CD4-positive, alpha-beta T cell (primary cell): ENCODE measurements at regions not wholly inside any gene's neighbourhood (a gene's known extent, or its start where the extent isn't known, plus 50 kb on each side); places are given as distances from the start of the nearest gene placed in this dataset.

ENCODE experiments used
- ATAC-seq: fragments of 200-7000 bp; cut with Tn5 transposase; one replicate; pipeline ENCODE4 v1.10.0; 2022; ENCODE audit warnings: mild to moderate bottlenecking; ENCODE audit not compliant: poor library complexity
- CTCF ChIA-PET: fragments of 350-600 bp; sonication (Branson Sonifier 250); formaldehyde crosslinking; loops from one replicate; lab custom pipeline; 2021; ENCODE audit warnings: antibody characterized with exemption, inconsistent platforms; lab: Charles Lee
- POLR2A ChIA-PET: fragments of 350-600 bp; sonication (Branson Sonifier 250); formaldehyde crosslinking; loops from one replicate; lab custom pipeline; 2021; ENCODE audit warnings: antibody characterized with exemption, inconsistent platforms; lab: Charles Lee
- DNase-seq, 14 experiments: peaks; one replicate each; pipeline ENCODE4 v3.0.0-alpha.2; 2013 to 2020; ENCODE audit warnings: mixed read lengths in 2 of 14
- H3K27ac ChIP-seq, 2 donors: one replicate each; pipeline versions ENCODE4 v1.5.1 to v1.7.0; 2013; ENCODE audit warnings: low read length in 2 of 2, low read depth in 1 of 2, mild to moderate bottlenecking in 1 of 2
- H3K27me3 ChIP-seq, 2 experiments: 1 replicate in 1 of 2; 2 replicates in 1 of 2; pipeline versions ENCODE4 v1.6.1 to v1.7.0; 2013; ENCODE audit warnings: low read length in 2 of 2, control low read depth in 1 of 2, mild to moderate bottlenecking in 1 of 2, moderate library complexity in 1 of 2; ENCODE audit not compliant: insufficient read depth in 2 of 2, control insufficient read depth in 1 of 2
- H3K36me3 ChIP-seq: one replicate; pipeline ENCODE4 v1.6.1; 2013; ENCODE audit warnings: low read length, control low read depth; ENCODE audit not compliant: insufficient read depth
- H3K4me1 ChIP-seq: one replicate; pipeline ENCODE4 v1.6.1; 2013; ENCODE audit warnings: low read length, control low read depth; ENCODE audit not compliant: insufficient read depth
- H3K4me3 ChIP-seq: one replicate; pipeline ENCODE4 v1.5.1; 2013; ENCODE audit warnings: mild to moderate bottlenecking, low read length, moderate library complexity
- H3K9me3 ChIP-seq, 2 experiments: 1 replicate in 1 of 2; 2 replicates in 1 of 2; pipeline versions ENCODE4 v1.6.1 to v1.7.0; 2013; ENCODE audit warnings: low read length in 2 of 2, mild to moderate bottlenecking in 2 of 2, control low read depth in 1 of 2, moderate library complexity in 1 of 2; ENCODE audit not compliant: control insufficient read depth in 1 of 2, insufficient read depth in 1 of 2
- H3K27ac Mint-ChIP-seq: one replicate; pipeline ENCODE4 v1.8.0; 2020; ENCODE audit warnings: mixed read lengths
- H3K27me3 Mint-ChIP-seq: one replicate; pipeline ENCODE4 v1.8.0; 2021; ENCODE audit warnings: mixed read lengths
- H3K36me3 Mint-ChIP-seq: one replicate; pipeline ENCODE4 v1.8.0; 2021; ENCODE audit warnings: low read depth, mixed read lengths
- H3K4me1 Mint-ChIP-seq: one replicate; pipeline ENCODE4 v1.8.0; 2021; ENCODE audit warnings: low read depth, mixed read lengths
- H3K4me3 Mint-ChIP-seq: one replicate; pipeline ENCODE4 v1.8.0; 2020; ENCODE audit warnings: mild to moderate bottlenecking, mixed read lengths
- H3K9me3 Mint-ChIP-seq: one replicate; pipeline ENCODE4 v1.8.0; 2020; ENCODE audit warnings: mixed read lengths
- intact Hi-C, 2 experiments: fragments of 100-400 bp; cut with DNase I in 1 of 2; cut with micrococcal nuclease in 1 of 2; formaldehyde crosslinking; loops; one replicate each; pipeline versions ENCODE4 v1.15.1 to v1.9.0; 2023 to 2025; cut with DNase I, micrococcal nuclease
- TF ChIP-seq, protein P1 (sequence below): fragments of 200-600 bp; IDR thresholded peaks from one replicate; pipeline ENCODE4 v1.8.0; 2022; ENCODE audit warnings: antibody characterized with exemption, mild to moderate bottlenecking

DNA sequence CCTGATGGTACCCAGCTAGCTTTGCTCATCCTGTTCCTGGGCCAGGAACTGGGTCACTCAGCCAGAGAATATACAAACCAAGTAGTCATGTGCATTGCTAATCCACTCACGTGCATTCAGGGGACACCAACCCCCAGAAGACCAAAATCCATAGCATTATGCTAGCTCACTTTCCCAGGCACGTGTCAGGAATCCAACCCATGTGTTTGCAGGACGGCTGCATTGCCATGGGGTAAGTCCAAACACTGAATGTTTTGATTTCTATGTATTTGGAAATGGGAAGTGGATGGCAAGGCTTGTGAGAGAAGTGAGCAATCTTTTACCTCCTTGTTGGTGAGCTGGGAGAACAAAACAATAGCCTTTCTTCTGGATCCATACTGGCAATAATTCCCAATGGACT, 87.1 kb upstream of the FOXN3 start:
- peak overlapping the region; percentile 48 for H3K27ac Mint-ChIP-seq
- no peaks in the 10 kb centered on the region for H3K9me3 Mint-ChIP-seq
- peaks cover 52% of the 10 kb centered on the region for H3K4me1 Mint-ChIP-seq
- TF ChIP-seq, protein P1, sequence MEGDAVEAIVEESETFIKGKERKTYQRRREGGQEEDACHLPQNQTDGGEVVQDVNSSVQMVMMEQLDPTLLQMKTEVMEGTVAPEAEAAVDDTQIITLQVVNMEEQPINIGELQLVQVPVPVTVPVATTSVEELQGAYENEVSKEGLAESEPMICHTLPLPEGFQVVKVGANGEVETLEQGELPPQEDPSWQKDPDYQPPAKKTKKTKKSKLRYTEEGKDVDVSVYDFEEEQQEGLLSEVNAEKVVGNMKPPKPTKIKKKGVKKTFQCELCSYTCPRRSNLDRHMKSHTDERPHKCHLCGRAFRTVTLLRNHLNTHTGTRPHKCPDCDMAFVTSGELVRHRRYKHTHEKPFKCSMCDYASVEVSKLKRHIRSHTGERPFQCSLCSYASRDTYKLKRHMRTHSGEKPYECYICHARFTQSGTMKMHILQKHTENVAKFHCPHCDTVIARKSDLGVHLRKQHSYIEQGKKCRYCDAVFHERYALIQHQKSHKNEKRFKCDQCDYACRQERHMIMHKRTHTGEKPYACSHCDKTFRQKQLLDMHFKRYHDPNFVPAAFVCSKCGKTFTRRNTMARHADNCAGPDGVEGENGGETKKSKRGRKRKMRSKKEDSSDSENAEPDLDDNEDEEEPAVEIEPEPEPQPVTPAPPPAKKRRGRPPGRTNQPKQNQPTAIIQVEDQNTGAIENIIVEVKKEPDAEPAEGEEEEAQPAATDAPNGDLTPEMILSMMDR = no peak
- H3K36me3 Mint-ChIP-seq = peaks cover 47% of the 10 kb centered on the region
- CTCF ChIA-PET = no interaction called here
- POLR2A ChIA-PET = no interaction called here
- Histone ChIP-seq H3K27me3 (no peaks in the 10 kb centered on the region), H3K27ac (no peak overlapping the region), H3K4me1 (peaks cover 19% of the 10 kb centered on the region), H3K4me3 (no peak overlapping the region), H3K36me3 (peaks cover 20% of the 10 kb centered on the region), H3K9me3 (no peaks in the 10 kb centered on the region)
- intact Hi-C loops = loop anchor here in 1 of 2 experiments (10.0 kb wide), 1 partner anchor 261 kb away; no protein-coding TSS in a partner anchor
- no peak overlapping the region for H3K4me3 Mint-ChIP-seq
- H3K27me3 Mint-ChIP-seq = no peaks in the 10 kb centered on the region
- DNase-seq (no peak), ATAC-seq (no peak)

DNA sequence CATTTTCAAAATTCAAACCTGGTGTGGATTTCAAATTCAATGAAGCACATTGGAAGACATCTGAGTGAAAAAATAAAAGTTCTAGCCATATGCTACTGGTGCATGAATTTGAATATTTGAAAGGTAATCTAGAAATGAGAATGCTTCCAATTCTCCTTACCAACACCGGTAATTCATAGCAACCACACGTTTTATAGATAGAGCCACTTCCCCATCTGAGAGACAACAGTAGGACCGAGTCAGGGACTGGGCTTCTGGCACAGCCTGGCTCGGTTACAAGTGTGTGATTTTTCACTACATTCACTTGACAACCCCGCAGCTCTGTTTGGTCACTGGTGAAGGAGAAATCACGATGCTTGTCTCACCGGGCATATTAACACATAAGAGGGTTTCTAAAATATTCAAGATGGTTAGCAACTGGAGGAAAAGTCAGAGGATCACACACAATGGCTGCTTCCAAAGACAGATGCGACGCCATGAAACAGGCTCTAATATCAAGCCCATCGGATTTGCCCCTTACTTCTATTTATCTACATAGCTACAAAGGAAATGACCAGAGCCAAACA, 86.5 kb upstream of the FOXN3 start:
- H3K9me3 Mint-ChIP-seq = no peaks in the 10 kb centered on the region
- H3K27me3 ChIP-seq = no peaks in the 10 kb centered on the region
- peak overlapping the region; percentile 48 for H3K27ac Mint-ChIP-seq
- no peak overlapping the region for H3K27ac ChIP-seq
- peaks cover 46% of the 10 kb centered on the region for H3K4me1 Mint-ChIP-seq
- no peaks in the 10 kb centered on the region for H3K27me3 Mint-ChIP-seq
- ChIA-PET POLR2A (no interaction called here), CTCF (no interaction called here)
- H3K4me1 ChIP-seq = peaks cover 16% of the 10 kb centered on the region
- no peaks in the 10 kb centered on the region for H3K9me3 ChIP-seq
- DNase-seq (no peak), ATAC-seq (no peak)
- H3K4me3 ChIP-seq = no peak overlapping the region
- H3K4me3 Mint-ChIP-seq = no peak overlapping the region
- peaks cover 20% of the 10 kb centered on the region for H3K36me3 ChIP-seq
- TF ChIP-seq, protein P1 = no peak
- intact Hi-C loops = loop anchor here in 1 of 2 experiments (10.0 kb wide), 1 partner anchor 261 kb away; no protein-coding TSS in a partner anchor
- H3K36me3 Mint-ChIP-seq = peaks cover 52% of the 10 kb centered on the region

DNA sequence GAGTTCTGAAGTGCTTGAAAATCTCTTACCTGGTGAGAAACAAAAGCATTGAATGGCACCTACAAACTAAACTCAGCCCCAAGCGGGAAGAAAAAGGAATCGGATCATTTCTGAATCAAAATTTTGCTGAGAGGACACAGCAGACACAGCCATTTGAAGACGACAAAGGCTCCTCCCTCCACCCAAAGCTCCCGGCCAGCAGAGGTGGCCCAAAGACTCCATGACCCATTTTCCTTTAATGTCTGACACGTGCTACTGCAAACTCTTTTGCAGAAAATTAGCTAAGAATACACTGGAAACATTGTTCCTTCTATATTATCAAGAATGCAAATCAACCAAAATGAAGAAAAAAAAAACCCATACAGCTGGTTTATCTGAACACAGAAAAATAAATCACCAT, 85.9 kb upstream of the FOXN3 start:
- DNase-seq (no peak), ATAC-seq (no peak)
- POLR2A ChIA-PET = no interaction called here
- no peaks in the 10 kb centered on the region for H3K27me3 ChIP-seq
- H3K9me3 ChIP-seq = no peaks in the 10 kb centered on the region
- Mint-ChIP-seq H3K36me3 (peaks cover 53% of the 10 kb centered on the region), H3K4me1 (peaks cover 41% of the 10 kb centered on the region), H3K9me3 (no peaks in the 10 kb centered on the region), H3K27ac (peak overlapping the region; percentile 48), H3K27me3 (no peaks in the 10 kb centered on the region), H3K4me3 (no peak overlapping the region)
- TF ChIP-seq, protein P1 = no peak
- peaks cover 13% of the 10 kb centered on the region for H3K4me1 ChIP-seq
- peaks cover 16% of the 10 kb centered on the region for H3K36me3 ChIP-seq
- CTCF ChIA-PET = no interaction called here
- intact Hi-C loops = loop anchor here in 1 of 2 experiments (10.0 kb wide), 1 partner anchor 262 kb away; no protein-coding TSS in a partner anchor
- H3K27ac ChIP-seq = no peak overlapping the region
- no peak overlapping the region for H3K4me3 ChIP-seq
